H1 (cell line): ENCODE measurements at regions not wholly inside any gene's neighbourhood (a gene's known extent, or its start where the extent isn't known, plus 50 kb on each side); places are given as distances from the start of the nearest gene placed in this dataset.
A peak's percentile ranks its signal among the peaks of the same experiment; 100 is the strongest.

ENCODE experiments used
- CTCF ChIA-PET: fragments of 300-600 bp; sonication (Branson Sonifier 250); formaldehyde crosslinking; loops from one replicate; lab custom pipeline; 2021; ENCODE audit not compliant: partially characterized antibody; lab: Charles Lee
- POLR2A ChIA-PET: fragments of 300-600 bp; sonication (Branson Sonifier 250); formaldehyde crosslinking; loops from one replicate; lab custom pipeline; 2021; ENCODE audit warnings: inconsistent platforms; ENCODE audit not compliant: partially characterized antibody; lab: Charles Lee
- DNase-seq, 2 experiments: peaks; one replicate each; pipeline versions ENCODE4 v3.0.0 to v3.0.0-alpha.2; 2010 to 2022; ENCODE audit warnings: low spot score in 2 of 2, low read depth in 1 of 2, mixed read lengths in 1 of 2
- FAIRE-seq: peaks from 2 replicates; lab custom pipeline; 2011; peaks lifted over from hg19 to GRCh38; lab: Jason Lieb, UNC
- H2AFZ ChIP-seq: 2 replicates; pipeline ENCODE4 v1.8.1; 2012; ENCODE audit warnings: low read length, inconsistent platforms
- H2AK5ac ChIP-seq: 2 replicates; pipeline ENCODE4 v1.6.1; 2013; ENCODE audit warnings: low read depth, low read length
- H2BK120ac ChIP-seq: replicated peaks from 2 replicates; pipeline ENCODE3; 2013; ENCODE audit warnings: low read depth, low read length, inconsistent platforms
- H2BK12ac ChIP-seq: 2 replicates; pipeline ENCODE4 v1.6.1; 2013; ENCODE audit warnings: low read depth, low read length
- H2BK15ac ChIP-seq: 2 replicates; pipeline ENCODE4 v1.6.1; 2013; ENCODE audit warnings: low read length
- H2BK20ac ChIP-seq: 2 replicates; pipeline ENCODE4 v1.6.1; 2013; ENCODE audit warnings: low read length
- H2BK5ac ChIP-seq: 2 replicates; pipeline ENCODE4 v1.6.1; 2013; ENCODE audit warnings: low read depth, low read length
- H3K14ac ChIP-seq: 2 replicates; pipeline ENCODE4 v1.6.1; 2013; ENCODE audit warnings: inconsistent platforms; ENCODE audit not compliant: insufficient read length
- H3K18ac ChIP-seq: 2 replicates; pipeline ENCODE4 v1.6.1; 2013; ENCODE audit warnings: low read length; ENCODE audit errors: extremely low read depth
- H3K23ac ChIP-seq: 2 replicates; pipeline ENCODE4 v1.6.1; 2013; ENCODE audit warnings: inconsistent platforms; ENCODE audit not compliant: insufficient read length
- H3K23me2 ChIP-seq: 2 replicates; pipeline ENCODE4 v1.6.1; 2013; ENCODE audit warnings: low read depth, low read length
- H3K27ac ChIP-seq: 2 replicates; pipeline ENCODE4 v1.6.1; 2011; ENCODE audit warnings: low read depth, low read length, inconsistent platforms
- H3K27me3 ChIP-seq, 4 experiments: replicated peaks in 1 of 4; 1 replicate in 1 of 4; 2 replicates in 3 of 4; pipeline versions ENCODE4 v1.6.1 to v1.8.1; 2011 to 2013; ENCODE audit warnings: low read length in 3 of 4, mild to moderate bottlenecking in 3 of 4, inconsistent platforms in 2 of 4, mixed read lengths in 2 of 4, moderate library complexity in 1 of 4; ENCODE audit not compliant: control insufficient read depth in 3 of 4, insufficient read depth in 3 of 4; ENCODE audit errors: extremely low read depth in 1 of 4
- H3K36me3 ChIP-seq, 4 experiments: 2 replicates each; pipeline versions ENCODE4 v1.6.1 to v1.8.1; 2011 to 2013; ENCODE audit warnings: mild to moderate bottlenecking in 4 of 4, low read length in 3 of 4, moderate library complexity in 2 of 4, control low read depth in 1 of 4, inconsistent platforms in 1 of 4; ENCODE audit not compliant: insufficient read depth in 4 of 4, control insufficient read depth in 2 of 4
- H3K4ac ChIP-seq: replicated peaks from 2 replicates; pipeline ENCODE3; 2013; ENCODE audit warnings: low read length, low read depth, mixed read lengths, inconsistent platforms; ENCODE audit not compliant: insufficient read length
- H3K4me1 ChIP-seq, 4 experiments: replicated peaks in 1 of 4; 1 replicate in 1 of 4; 2 replicates in 3 of 4; pipeline versions ENCODE4 v1.6.1 to v1.8.1; 2011 to 2013; ENCODE audit warnings: low read length in 3 of 4, inconsistent platforms in 2 of 4, mixed read lengths in 1 of 4; ENCODE audit not compliant: insufficient read depth in 4 of 4, control insufficient read depth in 3 of 4
- H3K4me2 ChIP-seq, 2 experiments: 2 replicates each; pipeline versions ENCODE4 v1.6.1 to v1.8.1; 2011 to 2013; ENCODE audit warnings: low read depth in 2 of 2, low read length in 2 of 2, control low read depth in 1 of 2, inconsistent platforms in 1 of 2, mild to moderate bottlenecking in 1 of 2; ENCODE audit not compliant: insufficient read depth in 1 of 2
- H3K4me3 ChIP-seq, 4 experiments: fragments of 200-600, 300-600 bp in 1 of 4; sonication (generic), shearing (Covaris generic), sonication (Bioruptor Twin) in 1 of 4; 2 replicates each; pipeline versions ENCODE4 v1.5.1 to v1.8.1; 2011 to 2016; ENCODE audit warnings: low read length in 4 of 4, low read depth in 3 of 4, control low read depth in 2 of 4, inconsistent platforms in 2 of 4, mild to moderate bottlenecking in 2 of 4, mixed read lengths in 1 of 4, moderate library complexity in 1 of 4; ENCODE audit not compliant: insufficient read depth in 2 of 4; ENCODE audit errors: extremely low read depth in 1 of 4
- H3K56ac ChIP-seq: replicated peaks from 2 replicates; pipeline ENCODE3; 2013; ENCODE audit warnings: low read depth, mild to moderate bottlenecking, mixed read lengths, low read length, inconsistent platforms; ENCODE audit not compliant: insufficient read length
- H3K79me1 ChIP-seq: 2 replicates; pipeline ENCODE4 v1.6.1; 2013; ENCODE audit warnings: low read depth, low read length, control low read depth
- H3K79me2 ChIP-seq, 2 experiments: 2 replicates each; pipeline versions ENCODE4 v1.6.1 to v1.8.1; 2012 to 2013; ENCODE audit warnings: low read length in 2 of 2, mild to moderate bottlenecking in 2 of 2, inconsistent platforms in 1 of 2; ENCODE audit not compliant: insufficient read depth in 2 of 2, control insufficient read depth in 1 of 2
- H3K9ac ChIP-seq, 4 experiments: replicated peaks in 1 of 4; 1 replicate in 1 of 4; 2 replicates in 3 of 4; pipeline versions ENCODE4 v1.6.1 to v1.8.1; 2011 to 2013; ENCODE audit warnings: low read depth in 3 of 4, low read length in 3 of 4, control low read depth in 2 of 4, mild to moderate bottlenecking in 2 of 4, moderate library complexity in 2 of 4, inconsistent platforms in 1 of 4; ENCODE audit errors: extremely low read depth in 1 of 4
- H3K9me3 ChIP-seq, 2 experiments: 2 replicates each; pipeline versions ENCODE4 v1.6.1 to v1.8.1; 2012 to 2013; ENCODE audit warnings: mild to moderate bottlenecking in 2 of 2, moderate library complexity in 2 of 2, control low read depth in 1 of 2, inconsistent platforms in 1 of 2, low read depth in 1 of 2, low read length in 1 of 2, mixed read lengths in 1 of 2; ENCODE audit not compliant: insufficient read depth in 2 of 2
- H4K20me1 ChIP-seq, 2 experiments: replicated peaks in 1 of 2; 2 replicates each; pipeline versions ENCODE3 to v1.8.1; 2011 to 2013; ENCODE audit warnings: inconsistent platforms in 2 of 2, low read length in 2 of 2, mild to moderate bottlenecking in 1 of 2; ENCODE audit not compliant: insufficient read depth in 2 of 2, control insufficient read depth in 1 of 2
- H4K5ac ChIP-seq: 2 replicates; pipeline ENCODE4 v1.6.1; 2013; ENCODE audit warnings: low read length, low read depth, mixed read lengths, inconsistent platforms; ENCODE audit not compliant: insufficient read length
- H4K8ac ChIP-seq: 2 replicates; pipeline ENCODE4 v1.8.0; 2013; ENCODE audit warnings: mild to moderate bottlenecking, moderate library complexity, low read length, inconsistent platforms; ENCODE audit not compliant: insufficient read depth; ENCODE audit errors: extremely low read depth
- H4K91ac ChIP-seq: replicated peaks from 2 replicates; pipeline ENCODE3; 2013; ENCODE audit warnings: low read length, mixed read lengths, inconsistent platforms; ENCODE audit not compliant: insufficient read length
- CEBPB ChIP-seq: IDR thresholded peaks from 2 replicates; pipeline ENCODE4 v1.6.1; 2012; ENCODE audit warnings: low read depth, low read length
- FOSL1 ChIP-seq: IDR thresholded peaks from 2 replicates; pipeline ENCODE4 v1.6.1; 2011; ENCODE audit warnings: mild to moderate bottlenecking, low read depth, low read length, moderate library complexity; ENCODE audit not compliant: insufficient read depth
- GABPA ChIP-seq: IDR thresholded peaks from 2 replicates; pipeline ENCODE4 v1.6.1; 2011; ENCODE audit warnings: mild to moderate bottlenecking, low read length, moderate library complexity, borderline replicate concordance; ENCODE audit not compliant: insufficient read depth
- KDM4A ChIP-seq: IDR thresholded peaks from one replicate; pipeline ENCODE4 v1.7.1; 2012; ENCODE audit warnings: low read depth, mild to moderate bottlenecking, moderate library complexity, low read length, inconsistent platforms; ENCODE audit not compliant: severe bottlenecking
- NRF1 ChIP-seq: IDR thresholded peaks from 2 replicates; pipeline ENCODE4 v1.6.1; 2011; ENCODE audit warnings: mild to moderate bottlenecking, low read depth, low read length, improper control_type of control experiment
- PHF8 ChIP-seq: fragments of 200-600 bp; sonication (generic); conservative IDR thresholded peaks from 2 replicates; pipeline ENCODE4 v1.7.1; 2012; ENCODE audit warnings: low read depth, mild to moderate bottlenecking, inconsistent platforms, low read length, moderate library complexity
- WGBS, 2 experiments: shearing (Covaris generic) in 1 of 2; methylation state at CpG; one replicate each; pipeline versions ENCODE4 v1.1.6 to v1.1.7; 2013 to 2015; ENCODE audit warnings: low lambda C conversion rate in 2 of 2, mixed read lengths in 2 of 2, inconsistent platforms in 1 of 2, low coverage in 1 of 2, missing lambda C conversion rate in 1 of 2; ENCODE audit not compliant: insufficient replicate concordance in 2 of 2, insufficient coverage in 1 of 2, insufficient read length in 1 of 2; ENCODE audit errors: extremely low coverage in 1 of 2, missing lambda C conversion rate in 1 of 2; 5-methylcytosine and 5-hydroxymethylcytosine counted together

DNA sequence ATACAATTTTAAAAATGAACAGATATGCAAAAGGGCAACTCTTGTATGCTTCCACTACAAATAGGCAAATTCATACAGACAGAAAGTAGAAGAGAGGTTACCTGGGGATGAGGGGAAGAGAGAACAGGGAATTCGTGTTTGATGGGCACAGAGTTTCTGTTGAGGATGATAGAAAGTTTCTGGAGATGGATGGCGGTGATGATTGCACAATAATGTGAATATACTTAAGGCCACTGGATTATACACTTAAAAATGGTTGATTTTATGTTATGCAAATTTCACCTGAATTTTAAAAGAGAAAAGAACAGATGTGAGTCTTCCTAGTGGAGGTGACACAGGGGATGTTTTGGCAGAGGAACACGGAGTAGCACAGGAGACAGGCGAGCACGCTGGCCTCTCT lies 89.3 kb downstream of the TEX36 start:
- WGBS, 2 experiments, result 81% methylated on average over 5 of the region's 5 CpGs; no CpG with 5 or more reads in 1 of the 2 experiments
- H3K4me3 ChIP-seq, result no peak overlapping the region
- H4K91ac ChIP-seq, result no peak overlapping the region
- H4K5ac ChIP-seq, result no peak overlapping the region
- TF ChIP-seq GABPA (no peak), PHF8 (no peak), NRF1 (no peak), FOSL1 (no peak), CEBPB (peak; percentile 70; the same call in 1 of the 2 replicates), KDM4A (no peak)
- TF ChIP-seq, all 59 proteins: peak for 1
- Histone ChIP-seq H3K27me3 (no peaks in the 10 kb centered on the region), H2AK5ac (no peak overlapping the region), H2BK20ac (no peak overlapping the region), H4K8ac (no peak overlapping the region), H3K14ac (no peak overlapping the region), H3K23ac (no peak overlapping the region), H3K23me2 (no peaks in the 10 kb centered on the region), H3K9me3 (peaks cover 3 to 8% of the 10 kb centered on the region in 2 experiments; a peak in 3 of 4 replicates), H3K27ac (no peak overlapping the region), H3K4me1 (peaks cover 0 to 2% (median 0%) of the 10 kb centered on the region in 4 experiments; a peak in 1 of 7 replicates), H3K79me2 (no peaks in the 10 kb centered on the region), H2AFZ (no peak overlapping the region; the same call in 1 of the 2 replicates), H3K56ac (no peak overlapping the region), H3K4me2 (no peak overlapping the region), H3K18ac (no peak overlapping the region), H3K36me3 (no peaks in the 10 kb centered on the region), H2BK120ac (no peak overlapping the region), H2BK5ac (no peak overlapping the region), H3K79me1 (no peaks in the 10 kb centered on the region), H2BK12ac (no peak overlapping the region), H4K20me1 (no peaks in the 10 kb centered on the region), H3K9ac (no peak overlapping the region), H2BK15ac (no peak overlapping the region), H3K4ac (no peak overlapping the region)
- ChIA-PET CTCF (no interaction called here), POLR2A (no interaction called here)
- DNase-seq (no peak), FAIRE-seq (no peak)
